H9 (cell line): ENCODE measurements at regions not wholly inside any gene's neighbourhood (a gene's known extent, or its start where the extent isn't known, plus 50 kb on each side); places are given as distances from the start of the nearest gene placed in this dataset.

Experiments
- DNase-seq: peaks from one replicate; pipeline ENCODE4 v3.0.0-alpha.2; 2017
- H2AFZ ChIP-seq: one replicate; pipeline ENCODE4 v1.6.1; 2013; ENCODE audit warnings: mild to moderate bottlenecking, low read length, control low read depth, moderate library complexity
- H2AK5ac ChIP-seq: 2 replicates; pipeline ENCODE4 v1.6.1; 2013; ENCODE audit warnings: low read length, control low read depth, mixed read lengths; ENCODE audit not compliant: insufficient read length
- H2BK120ac ChIP-seq: one replicate; pipeline ENCODE4 v1.6.1; 2013; ENCODE audit warnings: low read depth, mild to moderate bottlenecking, low read length, control low read depth, inconsistent platforms; ENCODE audit not compliant: poor library complexity, severe bottlenecking
- H2BK12ac ChIP-seq: 2 replicates; pipeline ENCODE4 v1.6.1; 2013; ENCODE audit warnings: low read length, control low read depth, mixed read lengths, low read depth; ENCODE audit not compliant: insufficient read length
- H2BK15ac ChIP-seq: 2 replicates; pipeline ENCODE4 v1.6.1; 2013; ENCODE audit warnings: low read depth, low read length, control low read depth
- H2BK20ac ChIP-seq: one replicate; pipeline ENCODE4 v1.6.1; 2013; ENCODE audit warnings: low read depth, mild to moderate bottlenecking, low read length, control low read depth, inconsistent platforms; ENCODE audit not compliant: poor library complexity, severe bottlenecking
- H2BK5ac ChIP-seq: 2 replicates; pipeline ENCODE4 v1.6.1; 2013; ENCODE audit warnings: low read length, control low read depth, mixed read lengths; ENCODE audit not compliant: insufficient read length
- H3K14ac ChIP-seq: 2 replicates; pipeline ENCODE4 v1.6.1; 2013; ENCODE audit warnings: low read length, control low read depth; ENCODE audit not compliant: insufficient read depth
- H3K18ac ChIP-seq: 2 replicates; pipeline ENCODE4 v1.6.1; 2013; ENCODE audit warnings: low read depth, mild to moderate bottlenecking, mixed read lengths, low read length, control low read depth; ENCODE audit not compliant: insufficient read length
- H3K23ac ChIP-seq: 2 replicates; pipeline ENCODE4 v1.6.1; 2013; ENCODE audit warnings: low read length, control low read depth, mixed read lengths, low read depth; ENCODE audit not compliant: insufficient read length
- H3K23me2 ChIP-seq: 2 replicates; pipeline ENCODE4 v1.6.1; 2013; ENCODE audit warnings: low read depth, mild to moderate bottlenecking, mixed read lengths, low read length, control low read depth; ENCODE audit not compliant: insufficient read length, poor library complexity, severe bottlenecking
- H3K27ac ChIP-seq: 2 replicates; pipeline ENCODE4 v1.5.1; 2013; ENCODE audit warnings: low read length, control low read depth, mixed read lengths, low read depth; ENCODE audit not compliant: insufficient read length
- H3K27me3 ChIP-seq: 2 replicates; pipeline ENCODE4 v1.6.1; 2013; ENCODE audit warnings: low read length, control low read depth, inconsistent platforms; ENCODE audit not compliant: insufficient read depth
- H3K4ac ChIP-seq: 2 replicates; pipeline ENCODE4 v1.6.1; 2013; ENCODE audit warnings: low read depth, mild to moderate bottlenecking, control low read depth, inconsistent platforms, low read length, moderate library complexity
- H3K4me1 ChIP-seq: 2 replicates; pipeline ENCODE4 v1.6.1; 2013; ENCODE audit warnings: low read length, control low read depth, inconsistent platforms; ENCODE audit not compliant: insufficient read depth
- H3K4me2 ChIP-seq: 2 replicates; pipeline ENCODE4 v1.6.1; 2013; ENCODE audit warnings: low read length, control low read depth, mixed read lengths; ENCODE audit not compliant: insufficient read length, insufficient read depth
- H3K56ac ChIP-seq: 2 replicates; pipeline ENCODE4 v1.6.1; 2013; ENCODE audit warnings: low read depth, mild to moderate bottlenecking, mixed read lengths, low read length, control low read depth; ENCODE audit not compliant: insufficient read length
- H3K79me1 ChIP-seq: 2 replicates; pipeline ENCODE4 v1.6.1; 2013; ENCODE audit warnings: low read depth, mild to moderate bottlenecking, moderate library complexity, low read length, control low read depth, inconsistent platforms; ENCODE audit not compliant: insufficient read depth, poor library complexity, severe bottlenecking
- H3K79me2 ChIP-seq: 2 replicates; pipeline ENCODE4 v1.6.1; 2013; ENCODE audit warnings: low read length, control low read depth, inconsistent platforms; ENCODE audit not compliant: insufficient read depth
- H3K9ac ChIP-seq: 2 replicates; pipeline ENCODE4 v1.6.1; 2013; ENCODE audit warnings: low read length, control low read depth, mixed read lengths; ENCODE audit not compliant: insufficient read length; ENCODE audit errors: extremely low read depth
- H3K9me3 ChIP-seq: one replicate; pipeline ENCODE4 v1.6.1; 2013; ENCODE audit warnings: low read depth, low read length, inconsistent platforms; ENCODE audit not compliant: control insufficient read depth
- H3T11ph ChIP-seq: one replicate; pipeline ENCODE4 v1.6.1; 2013; ENCODE audit warnings: mild to moderate bottlenecking, low read length, control low read depth, inconsistent platforms
- H4K20me1 ChIP-seq: one replicate; pipeline ENCODE4 v1.6.1; 2013; ENCODE audit not compliant: control insufficient read depth, insufficient read length, insufficient read depth
- H4K5ac ChIP-seq: 2 replicates; pipeline ENCODE4 v1.6.1; 2013; ENCODE audit warnings: low read depth, mild to moderate bottlenecking, mixed read lengths, low read length, control low read depth; ENCODE audit not compliant: insufficient read length
- H4K8ac ChIP-seq: replicated peaks from 2 replicates; pipeline ENCODE4 v1.6.1; 2013; ENCODE audit warnings: low read length, control low read depth, mixed read lengths, low read depth; ENCODE audit not compliant: insufficient read length
- H4K91ac ChIP-seq: 2 replicates; pipeline ENCODE4 v1.6.1; 2013; ENCODE audit warnings: low read depth, mild to moderate bottlenecking, moderate library complexity, mixed read lengths, low read length, control low read depth; ENCODE audit not compliant: insufficient read length
- H3K27ac Mint-ChIP-seq, 3 experiments: 2 replicates in 2 of 3; 3 replicates in 1 of 3; pipeline ENCODE4 v1.8.0; 2020 to 2021; ENCODE audit warnings: mixed read lengths in 3 of 3, mild to moderate bottlenecking in 1 of 3, moderate library complexity in 1 of 3
- H3K27me3 Mint-ChIP-seq: 2 replicates; pipeline ENCODE4 v1.8.0; 2021; ENCODE audit warnings: low read depth, mild to moderate bottlenecking, moderate library complexity, mixed read lengths
- H3K36me3 Mint-ChIP-seq, 3 experiments: 2 replicates in 2 of 3; 3 replicates in 1 of 3; pipeline ENCODE4 v1.8.0; 2020 to 2021; ENCODE audit warnings: low read depth in 3 of 3, mixed read lengths in 3 of 3; ENCODE audit not compliant: insufficient read depth in 1 of 3
- H3K4me1 Mint-ChIP-seq, 2 experiments: 2 replicates each; pipeline ENCODE4 v1.8.0; 2020; ENCODE audit warnings: mixed read lengths in 2 of 2
- H3K4me3 Mint-ChIP-seq, 2 experiments: 2 replicates in 1 of 2; 3 replicates in 1 of 2; pipeline ENCODE4 v1.8.0; 2020 to 2021; ENCODE audit warnings: mild to moderate bottlenecking in 2 of 2, mixed read lengths in 2 of 2, moderate library complexity in 1 of 2
- H3K9me3 Mint-ChIP-seq, 2 experiments: 2 replicates in 1 of 2; 3 replicates in 1 of 2; pipeline ENCODE4 v1.8.0; 2020; ENCODE audit warnings: mild to moderate bottlenecking in 2 of 2, mixed read lengths in 2 of 2, moderate library complexity in 1 of 2
- CTCF ChIP-seq: fragments of 200-600 bp; sonication (generic); conservative IDR thresholded peaks from 3 replicates; pipeline ENCODE4 v1.8.0; 2021; ENCODE audit warnings: antibody characterized with exemption, mild to moderate bottlenecking
- WGBS: extraction: QIAGEN DNeasy Blood & Tissue Kit; methylation state at CpG from one replicate; pipeline ENCODE4 v1.1.7; 2013; ENCODE audit warnings: missing lambda C conversion rate, low lambda C conversion rate, mixed read lengths; ENCODE audit not compliant: insufficient read length; ENCODE audit errors: extremely low coverage; 5-methylcytosine and 5-hydroxymethylcytosine counted together

GRCh38 chr12:42019746-42020145, 124.9 kb downstream of the GXYLT1 start:
- H3K9ac ChIP-seq = no peak overlapping the region

More at GRCh38 chr12:42019746-42020145, 124.9 kb downstream of the GXYLT1 start:
- H2BK15ac ChIP-seq = no peak overlapping the region
- Mint-ChIP-seq H3K27me3 (peaks cover 28% of the 10 kb centered on the region), H3K9me3 (no peaks in the 10 kb centered on the region), H3K36me3 (no peaks in the 10 kb centered on the region; a peak in 2 of 7 replicates), H3K27ac (peak overlapping the region in 1 of 3 experiments; percentile 6; a peak in 1 of 7 replicates), H3K4me1 (peaks cover 10 to 11% of the 10 kb centered on the region in 2 experiments), H3K4me3 (no peak overlapping the region)
- H2BK5ac ChIP-seq = no peak overlapping the region
- no peak overlapping the region for H3K18ac ChIP-seq
- no peak overlapping the region for H3K4ac ChIP-seq
- no peak overlapping the region for H3K14ac ChIP-seq
- no peak overlapping the region for H4K8ac ChIP-seq
- H2BK12ac ChIP-seq = no peak overlapping the region
- no peak overlapping the region for H3K27ac ChIP-seq
- H3K23me2 ChIP-seq = peaks cover 7% of the 10 kb centered on the region
- H3K4me1 ChIP-seq = no peaks in the 10 kb centered on the region; the same call in 1 of the 2 replicates
- no peak overlapping the region for H2BK120ac ChIP-seq
- no peak overlapping the region for H2BK20ac ChIP-seq
- H3K56ac ChIP-seq = no peak overlapping the region
- no peak overlapping the region for H4K91ac ChIP-seq
- no peaks in the 10 kb centered on the region for H3K79me2 ChIP-seq
- H4K20me1 ChIP-seq = no peaks in the 10 kb centered on the region
- H4K5ac ChIP-seq = no peak overlapping the region
- H3K79me1 ChIP-seq = no peaks in the 10 kb centered on the region
- no peak overlapping the region for H3K4me2 ChIP-seq
- no CpG with 5 or more reads among the region's 3 CpGs for WGBS
- no peaks in the 10 kb centered on the region for H3K9me3 ChIP-seq
- no peak for DNase-seq
- TF ChIP-seq CTCF = no peak
- H3K23ac ChIP-seq = no peak overlapping the region
- H2AFZ ChIP-seq = no peak overlapping the region
- H3T11ph ChIP-seq = no peak overlapping the region
- no peak overlapping the region for H2AK5ac ChIP-seq
- no peaks in the 10 kb centered on the region; the same call in 1 of the 2 replicates for H3K27me3 ChIP-seq
